HFFc6 (cell line): ENCODE measurements at regions not wholly inside any gene's neighbourhood (a gene's known extent, or its start where the extent isn't known, plus 50 kb on each side); places are given as distances from the start of the nearest gene placed in this dataset.

Experiments
- DNase-seq: peaks from one replicate; pipeline ENCODE4 v3.0.0-alpha.2; 2018
- H3K27ac Mint-ChIP-seq: 2 replicates; pipeline ENCODE4 v1.8.0; 2020; ENCODE audit warnings: mild to moderate bottlenecking, mixed read lengths
- H3K27me3 Mint-ChIP-seq: 2 replicates; pipeline ENCODE4 v1.8.0; 2021; ENCODE audit warnings: mild to moderate bottlenecking, moderate library complexity, mixed read lengths; ENCODE audit not compliant: insufficient read depth
- H3K36me3 Mint-ChIP-seq: 2 replicates; pipeline ENCODE4 v1.8.0; 2021; ENCODE audit warnings: low read depth, mixed read lengths
- H3K4me1 Mint-ChIP-seq: 2 replicates; pipeline ENCODE4 v1.8.0; 2020; ENCODE audit warnings: low read depth, mixed read lengths
- H3K4me3 Mint-ChIP-seq: 2 replicates; pipeline ENCODE4 v1.8.0; 2020; ENCODE audit warnings: mild to moderate bottlenecking, moderate library complexity, mixed read lengths
- H3K9me3 Mint-ChIP-seq: 2 replicates; pipeline ENCODE4 v1.8.0; 2020; ENCODE audit warnings: mild to moderate bottlenecking, mixed read lengths
- CTCF ChIP-seq: fragments of 200-600 bp; sonication (generic); IDR thresholded peaks from 2 replicates; pipeline ENCODE4 v1.5.0; 2021; ENCODE audit warnings: antibody characterized with exemption, mild to moderate bottlenecking

DNA sequence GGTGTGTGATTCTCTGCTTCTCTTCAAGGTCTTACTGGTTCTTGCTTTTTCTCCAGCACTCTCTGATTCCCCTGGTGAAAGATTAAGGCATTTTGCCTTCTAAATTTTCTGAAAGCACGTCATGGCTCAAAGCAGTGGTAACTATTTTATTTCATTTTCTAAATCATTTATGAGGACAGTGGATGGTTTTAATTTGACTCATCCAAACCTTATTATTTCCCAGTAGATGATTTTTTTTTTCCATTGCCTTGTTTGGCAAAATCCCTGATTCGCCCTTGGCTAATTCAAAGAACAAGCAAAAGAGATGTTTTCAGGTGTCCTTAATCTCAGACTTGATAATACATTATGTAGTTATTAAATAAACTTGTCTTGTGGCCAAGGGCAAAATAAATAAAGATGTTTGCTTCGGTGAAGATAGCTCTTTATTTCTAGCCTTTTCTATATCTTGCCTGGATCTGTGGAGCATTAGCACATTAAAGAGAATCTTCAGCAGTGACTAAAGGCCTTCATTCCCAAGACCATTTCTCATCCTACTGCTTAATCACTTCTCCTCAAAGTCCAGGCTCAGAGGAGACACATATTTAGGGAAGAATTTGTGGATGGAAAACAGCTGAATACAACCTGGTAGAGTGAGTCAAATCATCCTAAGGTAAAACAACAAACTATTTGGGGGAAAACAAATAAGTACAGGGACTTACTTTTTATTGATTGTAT, 359.8 kb downstream of the DUSP10 start:
- TF ChIP-seq CTCF, result no peak
- Mint-ChIP-seq H3K27me3 (no peaks in the 10 kb centered on the region), H3K36me3 (no peaks in the 10 kb centered on the region), H3K4me1 (peaks cover 19% of the 10 kb centered on the region), H3K4me3 (peak overlapping the region; percentile 12; the same call in 1 of the 2 replicates), H3K9me3 (no peaks in the 10 kb centered on the region), H3K27ac (peak overlapping the region; percentile 73; the same call in 1 of the 2 replicates)
- peak; percentile 73 for DNase-seq

DNA sequence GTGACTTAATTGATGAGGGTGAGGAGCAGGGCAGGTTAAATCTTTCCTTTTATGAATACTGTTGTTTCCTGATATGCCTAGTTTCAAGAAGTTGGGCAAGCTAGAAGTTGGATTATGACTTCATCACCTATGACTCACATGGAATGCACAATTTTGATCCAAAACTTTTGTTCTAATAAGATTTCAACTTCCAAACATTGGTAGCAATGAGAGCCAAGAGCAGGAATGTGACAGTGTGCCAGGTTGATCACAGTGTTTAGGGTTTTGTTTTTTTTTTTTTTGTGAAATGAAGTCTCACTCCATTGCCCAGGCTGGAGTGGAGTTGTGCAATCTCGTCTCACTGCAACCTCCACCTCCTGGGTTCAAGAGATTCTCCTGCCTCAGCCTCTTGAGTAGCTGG, 349.4 kb downstream of the DUSP10 start:
- Mint-ChIP-seq H3K36me3 (no peaks in the 10 kb centered on the region), H3K4me1 (peaks cover 34% of the 10 kb centered on the region), H3K9me3 (no peaks in the 10 kb centered on the region), H3K27ac (peak overlapping the region; percentile 1; the same call in 1 of the 2 replicates), H3K27me3 (peaks cover 5% of the 10 kb centered on the region), H3K4me3 (no peak overlapping the region)
- no peak for TF ChIP-seq CTCF
- peak; percentile 79 for DNase-seq

- H3K27ac Mint-ChIP-seq, result peak overlapping the region; percentile 20; the same call in 1 of the 2 replicates
These were observed 347.8 kb downstream of the DUSP10 start for GRCh38 chr1:221394011-221394544.

GRCh38 chr1:221396526-221396925, 345.4 kb downstream of the DUSP10 start:
- no peak for TF ChIP-seq CTCF
- no peak overlapping the region for H3K27ac Mint-ChIP-seq
- H3K27me3 Mint-ChIP-seq, result no peaks in the 10 kb centered on the region
- H3K4me1 Mint-ChIP-seq, result peaks cover 32% of the 10 kb centered on the region
- H3K36me3 Mint-ChIP-seq, result no peaks in the 10 kb centered on the region
- no peaks in the 10 kb centered on the region for H3K9me3 Mint-ChIP-seq
- no peak overlapping the region for H3K4me3 Mint-ChIP-seq
- no peak for DNase-seq

More at GRCh38 chr1:221394011-221394544, 347.8 kb downstream of the DUSP10 start:
- Mint-ChIP-seq H3K4me1 (peaks cover 34% of the 10 kb centered on the region), H3K36me3 (no peaks in the 10 kb centered on the region), H3K4me3 (no peak overlapping the region), H3K27me3 (no peaks in the 10 kb centered on the region), H3K9me3 (no peaks in the 10 kb centered on the region)
- TF ChIP-seq CTCF, result no peak
- peak; percentile 69 for DNase-seq

- DNase-seq, result no peak
- no peaks in the 10 kb centered on the region for H3K36me3 Mint-ChIP-seq
- H3K27me3 Mint-ChIP-seq, result no peaks in the 10 kb centered on the region
- no peak overlapping the region for H3K4me3 Mint-ChIP-seq
- H3K4me1 Mint-ChIP-seq, result peaks cover 26% of the 10 kb centered on the region
- no peaks in the 10 kb centered on the region for H3K9me3 Mint-ChIP-seq
- no peak for TF ChIP-seq CTCF
- H3K27ac Mint-ChIP-seq, result no peak overlapping the region
These were observed 344.7 kb downstream of the DUSP10 start for GRCh38 chr1:221397141-221397540.
